Tibial nerve (tissue), 3 donors: ENCODE measurements at regions not wholly inside any gene's neighbourhood (a gene's known extent, or its start where the extent isn't known, plus 50 kb on each side); places are given as distances from the start of the nearest gene placed in this dataset.

Experiments used
- CTCF ChIP-seq, 5 experiments: fragments of 200-600 bp in 3 of 5; fragments of 450-650 bp in 2 of 5; sonication (generic) in 3 of 5; IDR thresholded peaks; one replicate each; pipeline ENCODE4 v1.5.1; 2016 to 2019; ENCODE audit warnings: antibody characterized with exemption in 5 of 5, mild to moderate bottlenecking in 3 of 5, moderate library complexity in 2 of 5
- POLR2A ChIP-seq, 2 donors: fragments of 450-650 bp; IDR thresholded peaks; one replicate each; pipeline ENCODE4 v1.6.1; 2017; ENCODE audit warnings: antibody characterized with exemption in 2 of 2, mild to moderate bottlenecking in 2 of 2, moderate library complexity in 2 of 2

DNA sequence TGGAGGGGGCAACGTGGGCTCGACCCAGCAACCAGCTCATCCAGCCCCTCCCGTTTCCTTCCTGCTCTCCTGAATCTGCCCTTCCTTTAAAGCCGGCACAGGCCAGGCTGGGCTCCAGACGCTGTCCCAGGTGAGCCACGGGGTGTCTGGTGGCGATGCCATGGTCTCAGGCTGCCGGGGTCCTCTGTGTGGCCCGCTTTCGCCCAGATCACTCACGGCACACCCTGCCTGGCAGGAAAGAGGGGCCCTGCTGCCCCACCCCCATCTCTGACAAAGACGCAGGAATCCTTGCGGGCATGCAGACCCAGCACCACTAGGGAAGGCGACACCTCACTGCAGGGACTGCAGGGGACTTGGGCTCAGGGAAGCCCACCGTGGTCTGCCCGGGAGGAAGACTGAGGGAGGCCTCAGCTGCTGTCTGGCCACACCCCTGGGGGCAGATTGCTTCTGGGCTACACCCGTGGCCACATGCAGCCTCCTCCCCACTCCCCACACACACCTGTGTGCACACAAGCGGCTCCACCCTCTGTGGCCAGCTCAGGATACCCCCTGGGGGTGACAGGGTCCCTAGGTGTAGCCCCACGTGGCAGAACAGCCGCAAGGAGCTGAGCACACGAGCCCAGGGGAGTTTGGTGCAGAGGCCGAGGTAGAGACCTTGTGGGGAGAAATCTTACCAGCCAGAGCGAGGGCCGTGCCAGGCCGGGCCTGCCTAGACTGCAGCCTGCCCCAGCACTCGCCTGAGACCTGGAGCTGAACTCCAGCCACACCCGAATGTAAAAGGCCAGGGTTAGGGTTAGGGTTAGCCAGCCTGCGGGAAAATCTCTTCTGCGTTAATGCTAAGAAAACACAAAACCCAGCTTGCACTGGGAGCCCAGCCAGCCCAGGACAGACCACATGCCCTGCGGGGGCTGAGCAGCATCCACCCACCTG lies 104.6 kb downstream of the DLL1 start:
- TF ChIP-seq POLR2A (IDR thresholded peaks at IDR 0.05) (no peak), CTCF (IDR thresholded peaks at IDR 0.05) (no peak)
